ENCODE measurements at regions not wholly inside any gene's neighbourhood (a gene's known extent, or its start where the extent isn't known, plus 50 kb on each side); places are given as distances from the start of the nearest gene placed in this dataset.

DNA sequence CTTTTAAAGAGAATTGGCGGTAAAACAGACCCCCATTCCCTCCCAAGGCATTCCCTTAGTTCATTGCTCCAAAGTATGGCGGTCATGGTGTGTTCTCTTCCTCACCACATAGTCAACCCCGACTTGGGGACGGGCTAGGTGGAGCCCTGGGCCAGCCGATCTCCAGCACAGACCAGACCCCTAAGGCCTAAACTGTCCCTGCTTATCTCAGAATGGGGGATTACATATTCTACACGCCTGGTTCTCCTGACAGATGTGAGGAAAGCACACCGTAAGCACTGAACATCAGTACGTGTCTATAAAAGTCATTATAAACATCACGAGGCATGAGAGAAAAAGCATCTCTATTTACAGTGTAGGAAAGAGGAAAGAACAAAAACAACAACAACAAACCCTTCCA lies 244.5 kb upstream of the STT3B start:
- Histone ChIP-seq H3K36me3 (no peaks in the 10 kb centered on the region), H3K4me1 (peaks cover 0 to 20% (median 0%) of the 10 kb centered on the region in 4 donors), H3K27me3 (no peaks in the 10 kb centered on the region), H3K9me3 (no peaks in the 10 kb centered on the region), H3K4me3 (no peak overlapping the region), H3K27ac (peak overlapping the region in 2 of 4 donors; percentile 32 to 59)
- 73 to 83% methylated on average over 9 of the region's 9 CpGs for WGBS, 2 donors
- TF ChIP-seq EP300 (IDR thresholded peaks at IDR 0.05) = no peak
- TF ChIP-seq POLR2A (IDR thresholded peaks at IDR 0.05) = no peak
- no peak for TF ChIP-seq CTCF (IDR thresholded peaks at IDR 0.05)
- DNase-seq (ENCODE audit: low spot score in 2 of 2) = no peak

DNA sequence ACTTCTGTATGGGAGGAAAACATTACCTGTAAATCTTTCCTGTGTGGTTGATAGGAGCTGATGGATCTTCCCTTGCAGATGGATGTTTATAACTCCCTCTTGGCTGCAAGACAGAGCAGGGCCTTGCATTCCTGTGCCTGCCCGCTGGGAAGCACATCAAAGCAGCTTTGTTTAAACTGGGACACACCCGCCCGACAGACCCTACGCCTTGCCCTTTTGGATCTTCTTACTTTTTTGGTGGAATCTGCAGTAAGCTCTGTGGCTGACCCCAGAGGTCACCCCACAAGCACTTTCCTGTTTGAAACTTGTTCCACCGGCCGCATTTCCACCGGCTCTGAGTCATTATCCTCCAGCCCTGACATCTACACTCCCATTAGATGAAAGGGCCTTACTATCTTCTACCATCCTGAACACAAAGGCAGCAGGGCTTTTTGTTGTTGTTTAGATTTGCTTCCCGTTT lies 244.1 kb upstream of the STT3B start:
- 19 to 22% methylated on average over 8 of the region's 8 CpGs for WGBS, 2 donors
- Histone ChIP-seq H3K4me3 (no peak overlapping the region), H3K36me3 (no peaks in the 10 kb centered on the region), H3K4me1 (peaks cover 0 to 20% (median 0%) of the 10 kb centered on the region in 4 donors), H3K27me3 (no peaks in the 10 kb centered on the region), H3K27ac (peak overlapping the region in 2 of 4 donors; percentile 32 to 42), H3K9me3 (no peaks in the 10 kb centered on the region)
- peak; percentile 15 to 23 for DNase-seq (ENCODE audit: low spot score in 2 of 2)
- TF ChIP-seq CTCF (IDR thresholded peaks at IDR 0.05) (no peak), POLR2A (IDR thresholded peaks at IDR 0.05) (no peak), EP300 (IDR thresholded peaks at IDR 0.05) (peak in 1 of 2 donors; percentile 32)

DNA sequence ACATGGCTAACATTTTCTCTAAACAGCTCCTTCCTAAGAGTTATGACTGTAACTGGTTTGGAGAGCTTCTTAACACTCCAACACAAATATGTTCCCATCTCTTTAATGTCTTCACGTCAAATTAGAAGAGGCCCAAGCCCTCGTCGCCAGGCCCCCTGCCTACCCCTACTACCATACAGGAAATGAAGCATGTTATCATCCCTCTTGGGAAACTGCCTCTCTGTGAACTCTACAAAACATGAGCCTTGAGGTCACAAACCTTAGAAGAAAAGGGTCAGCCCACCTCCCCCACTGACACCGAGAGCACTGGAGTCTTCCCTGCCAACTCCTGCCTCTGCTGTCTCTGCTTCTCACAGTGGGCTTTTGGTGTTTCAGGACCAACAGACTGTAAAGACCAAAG lies 243.1 kb upstream of the STT3B start:
- TF ChIP-seq POLR2A (IDR thresholded peaks at IDR 0.05) = no peak
- no peak for TF ChIP-seq CTCF (IDR thresholded peaks at IDR 0.05)
- TF ChIP-seq EP300 (IDR thresholded peaks at IDR 0.05) = no peak
- DNase-seq (ENCODE audit: low spot score in 2 of 2) = no peak
- WGBS, 2 donors = 37 to 61% methylated on average over 4 of the region's 4 CpGs
- no peaks in the 10 kb centered on the region for H3K27me3 ChIP-seq
- no peak overlapping the region for H3K4me3 ChIP-seq
- no peaks in the 10 kb centered on the region for H3K9me3 ChIP-seq
- H3K4me1 ChIP-seq = peaks cover 0 to 20% (median 0%) of the 10 kb centered on the region in 4 donors
- peak overlapping the region in 2 of 4 donors; percentile 42 to 68 for H3K27ac ChIP-seq
- no peaks in the 10 kb centered on the region for H3K36me3 ChIP-seq

DNA sequence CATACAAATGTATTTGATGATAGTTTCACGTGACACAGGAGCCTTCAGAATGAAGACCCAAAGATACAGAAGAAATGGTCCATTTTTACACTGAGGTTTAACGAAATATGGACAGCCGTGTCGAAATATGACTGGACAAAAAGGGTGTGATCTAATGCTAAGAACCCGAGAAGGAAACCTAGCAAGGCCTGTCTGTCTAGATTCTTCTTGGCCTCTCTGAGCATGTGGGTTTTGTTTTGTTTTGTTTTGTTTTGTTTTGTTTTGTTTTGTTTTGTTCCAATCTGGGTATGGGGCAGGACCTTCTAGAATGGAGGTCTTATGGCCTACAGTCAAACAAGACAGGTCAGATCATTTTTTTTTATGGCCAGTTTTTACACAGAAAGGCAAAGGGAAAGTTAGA lies 242.7 kb upstream of the STT3B start:
- no peak overlapping the region for H3K4me3 ChIP-seq
- 91 to 92% methylated on average over 5 of the region's 5 CpGs for WGBS, 2 donors
- no peaks in the 10 kb centered on the region for H3K27me3 ChIP-seq
- H3K27ac ChIP-seq = peak overlapping the region in 2 of 4 donors; percentile 42 to 68
- DNase-seq (ENCODE audit: low spot score in 2 of 2) = no peak
- H3K36me3 ChIP-seq = no peaks in the 10 kb centered on the region
- H3K9me3 ChIP-seq = no peaks in the 10 kb centered on the region
- TF ChIP-seq CTCF (IDR thresholded peaks at IDR 0.05) = no peak
- no peak for TF ChIP-seq POLR2A (IDR thresholded peaks at IDR 0.05)
- TF ChIP-seq EP300 (IDR thresholded peaks at IDR 0.05) = no peak
- H3K4me1 ChIP-seq = peaks cover 0 to 20% (median 0%) of the 10 kb centered on the region in 4 donors

DNA sequence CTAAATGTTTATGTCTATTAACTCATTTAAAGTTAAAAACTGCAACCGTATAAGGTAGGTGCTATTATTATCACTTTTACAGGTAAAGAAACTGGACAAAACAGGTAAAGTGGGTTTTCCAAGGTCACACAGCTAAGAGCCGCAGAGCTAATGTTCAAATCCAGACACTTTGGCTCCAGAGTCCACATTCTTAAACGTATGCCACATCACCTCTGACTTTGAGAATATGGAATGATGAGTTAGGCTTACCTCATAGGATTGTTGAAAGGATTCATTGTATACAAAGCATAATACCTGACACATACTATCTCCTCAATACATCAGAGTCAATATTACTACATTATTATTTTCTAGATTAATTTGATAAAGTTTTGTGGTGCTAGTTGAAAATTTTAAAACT lies 240.9 kb upstream of the STT3B start:
- no peak for TF ChIP-seq CTCF (IDR thresholded peaks at IDR 0.05)
- no peak for TF ChIP-seq POLR2A (IDR thresholded peaks at IDR 0.05)
- no peak for TF ChIP-seq EP300 (IDR thresholded peaks at IDR 0.05)
- H3K27me3 ChIP-seq = no peaks in the 10 kb centered on the region
- H3K4me3 ChIP-seq = no peak overlapping the region
- no peak for DNase-seq (ENCODE audit: low spot score in 2 of 2)
- no peaks in the 10 kb centered on the region for H3K36me3 ChIP-seq
- peaks cover 0 to 20% (median 0%) of the 10 kb centered on the region in 4 donors for H3K4me1 ChIP-seq
- no peaks in the 10 kb centered on the region for H3K9me3 ChIP-seq
- 82 to 83% methylated on average over 3 of the region's 3 CpGs for WGBS, 2 donors
- H3K27ac ChIP-seq = no peak overlapping the region
